ENCODE measurements at regions not wholly inside any gene's neighbourhood (a gene's known extent, or its start where the extent isn't known, plus 50 kb on each side); places are given as distances from the start of the nearest gene placed in this dataset.

DNA sequence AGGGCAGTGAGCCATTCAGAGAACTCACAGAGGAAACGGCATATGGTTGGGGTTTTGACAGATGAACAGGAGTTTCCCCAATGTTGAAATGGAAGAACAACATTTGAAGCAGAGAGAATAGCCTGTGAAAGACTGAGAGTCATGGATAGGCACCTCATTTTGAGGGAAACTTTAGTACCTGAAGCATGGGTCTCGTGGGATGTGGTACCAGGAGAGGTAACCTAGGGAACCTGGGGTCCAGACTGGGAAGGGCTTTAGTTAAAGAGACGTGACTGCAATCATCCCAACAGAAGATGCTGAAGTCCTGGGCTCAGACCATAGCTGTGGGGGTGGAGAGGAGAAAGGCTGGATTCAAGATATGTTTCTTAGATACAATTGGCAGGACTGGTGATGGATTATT, 137.8 kb upstream of the CCL2 start:
- Histone ChIP-seq H3K4me1 (ENCODE audit: control insufficient read depth in 2 of 2, insufficient read depth in 2 of 2, low read length in 2 of 2) (no peaks in the 10 kb centered on the region), H4K20me1 (ENCODE audit: control insufficient read depth, insufficient read depth, low read length, poor library complexity, severe bottlenecking) (no peaks in the 10 kb centered on the region), H3K9me3 (ENCODE audit: control extremely low read depth in 1 of 3, control insufficient read depth in 2 of 3, insufficient read depth in 1 of 3, low read length in 2 of 3) (no peaks in the 10 kb centered on the region), H3K9ac (ENCODE audit: low read length) (no peak overlapping the region), H3K79me2 (ENCODE audit: control insufficient read depth, insufficient read depth, low read length) (no peaks in the 10 kb centered on the region), H3K4me3 (ENCODE audit: control extremely low read depth in 1 of 5, extremely low read depth in 1 of 5, insufficient read depth in 1 of 5, low read depth in 2 of 5, low read length in 4 of 5) (no peak overlapping the region), H3K4me2 (replicated peaks; ENCODE audit: low read depth, low read length, poor library complexity, severe bottlenecking) (no peak overlapping the region), H3K27ac (ENCODE audit: low read length in 2 of 2) (no peak overlapping the region), H3K36me3 (replicated peaks in 1 of 2; ENCODE audit: control extremely low read depth in 1 of 2, control insufficient read depth in 1 of 2, extremely low read depth in 1 of 2, insufficient read depth in 2 of 2, low read length in 1 of 2) (no peaks in the 10 kb centered on the region), H2AFZ (ENCODE audit: insufficient read depth, low read depth, low read length, poor library complexity, severe bottlenecking) (no peak overlapping the region), H3K27me3 (replicated peaks in 1 of 4; ENCODE audit: control extremely low read depth in 1 of 4, control insufficient read depth in 3 of 4, insufficient read depth in 4 of 4, low read length in 3 of 4) (peaks cover 0 to 11% (median 5%) of the 10 kb centered on the region in 4 experiments)
- intact Hi-C loops (cut with micrococcal nuclease): no loop called here
- Mint-ChIP-seq H3K4me3 (no peak overlapping the region), H3K27ac (no peak overlapping the region), H3K9me3 (ENCODE audit: insufficient read depth) (no peaks in the 10 kb centered on the region), H3K27me3 (peaks cover 25% of the 10 kb centered on the region), H3K4me1 (no peaks in the 10 kb centered on the region)
- TF ChIP-seq, protein P1, sequence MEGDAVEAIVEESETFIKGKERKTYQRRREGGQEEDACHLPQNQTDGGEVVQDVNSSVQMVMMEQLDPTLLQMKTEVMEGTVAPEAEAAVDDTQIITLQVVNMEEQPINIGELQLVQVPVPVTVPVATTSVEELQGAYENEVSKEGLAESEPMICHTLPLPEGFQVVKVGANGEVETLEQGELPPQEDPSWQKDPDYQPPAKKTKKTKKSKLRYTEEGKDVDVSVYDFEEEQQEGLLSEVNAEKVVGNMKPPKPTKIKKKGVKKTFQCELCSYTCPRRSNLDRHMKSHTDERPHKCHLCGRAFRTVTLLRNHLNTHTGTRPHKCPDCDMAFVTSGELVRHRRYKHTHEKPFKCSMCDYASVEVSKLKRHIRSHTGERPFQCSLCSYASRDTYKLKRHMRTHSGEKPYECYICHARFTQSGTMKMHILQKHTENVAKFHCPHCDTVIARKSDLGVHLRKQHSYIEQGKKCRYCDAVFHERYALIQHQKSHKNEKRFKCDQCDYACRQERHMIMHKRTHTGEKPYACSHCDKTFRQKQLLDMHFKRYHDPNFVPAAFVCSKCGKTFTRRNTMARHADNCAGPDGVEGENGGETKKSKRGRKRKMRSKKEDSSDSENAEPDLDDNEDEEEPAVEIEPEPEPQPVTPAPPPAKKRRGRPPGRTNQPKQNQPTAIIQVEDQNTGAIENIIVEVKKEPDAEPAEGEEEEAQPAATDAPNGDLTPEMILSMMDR (IDR thresholded peaks at IDR 0.05): no peak
- TF ChIP-seq EZH2 (IDR thresholded peaks at IDR 0.05; ENCODE audit: borderline replicate concordance, insufficient read depth, low read depth, low read length, poor library complexity, severe bottlenecking): no peak
- WGBS (ENCODE audit: insufficient coverage): 75% methylated on average over 3 of the region's 3 CpGs
- POLR2A ChIA-PET: no interaction called here
- ATAC-seq (ENCODE audit: low read depth): no peak
- CTCF ChIA-PET: no interaction called here
- DNase-seq: no peak

DNA sequence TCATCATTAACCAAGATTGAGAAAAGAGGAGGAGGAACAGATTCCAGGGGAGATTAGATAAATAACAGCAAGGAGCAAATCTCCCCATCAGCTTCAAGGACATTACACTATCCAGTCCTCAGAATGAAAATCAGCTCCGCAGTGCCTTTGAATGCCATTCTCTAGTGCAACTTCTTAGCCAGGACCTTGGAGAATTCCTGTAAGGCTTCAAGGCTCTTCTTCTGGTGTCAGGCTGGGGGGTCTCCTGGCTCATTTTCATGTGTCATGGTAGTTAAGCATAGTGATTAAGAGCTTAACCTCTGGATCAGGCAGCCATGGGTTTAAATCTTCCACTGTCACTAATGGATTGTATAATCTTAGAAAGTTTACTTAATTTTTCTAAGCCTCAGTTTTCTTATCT, 137.3 kb upstream of the CCL2 start:
- H3K4me1 ChIP-seq (ENCODE audit: control insufficient read depth in 2 of 2, insufficient read depth in 2 of 2, low read length in 2 of 2): no peaks in the 10 kb centered on the region
- Mint-ChIP-seq H3K27ac (no peak overlapping the region), H3K4me3 (no peak overlapping the region), H3K9me3 (ENCODE audit: insufficient read depth) (no peaks in the 10 kb centered on the region), H3K27me3 (peaks cover 20% of the 10 kb centered on the region), H3K4me1 (no peaks in the 10 kb centered on the region)
- H3K4me2 ChIP-seq (replicated peaks; ENCODE audit: low read depth, low read length, poor library complexity, severe bottlenecking): no peak overlapping the region
- POLR2A ChIA-PET: no interaction called here
- 100% methylated on average over 1 of the region's 1 CpG for WGBS (ENCODE audit: insufficient coverage)
- peaks cover 0 to 6% (median 3%) of the 10 kb centered on the region in 4 experiments for H3K27me3 ChIP-seq (replicated peaks in 1 of 4; ENCODE audit: control extremely low read depth in 1 of 4, control insufficient read depth in 3 of 4, insufficient read depth in 4 of 4, low read length in 3 of 4)
- H4K20me1 ChIP-seq (ENCODE audit: control insufficient read depth, insufficient read depth, low read length, poor library complexity, severe bottlenecking): no peaks in the 10 kb centered on the region
- H3K9me3 ChIP-seq (ENCODE audit: control extremely low read depth in 1 of 3, control insufficient read depth in 2 of 3, insufficient read depth in 1 of 3, low read length in 2 of 3): no peaks in the 10 kb centered on the region
- DNase-seq: no peak
- no peak overlapping the region for H2AFZ ChIP-seq (ENCODE audit: insufficient read depth, low read depth, low read length, poor library complexity, severe bottlenecking)
- no peaks in the 10 kb centered on the region for H3K79me2 ChIP-seq (ENCODE audit: control insufficient read depth, insufficient read depth, low read length)
- no peaks in the 10 kb centered on the region for H3K36me3 ChIP-seq (replicated peaks in 1 of 2; ENCODE audit: control extremely low read depth in 1 of 2, control insufficient read depth in 1 of 2, extremely low read depth in 1 of 2, insufficient read depth in 2 of 2, low read length in 1 of 2)
- no peak for TF ChIP-seq EZH2 (IDR thresholded peaks at IDR 0.05; ENCODE audit: borderline replicate concordance, insufficient read depth, low read depth, low read length, poor library complexity, severe bottlenecking)
- TF ChIP-seq, protein P1 (IDR thresholded peaks at IDR 0.05): no peak
- H3K4me3 ChIP-seq (ENCODE audit: control extremely low read depth in 1 of 5, extremely low read depth in 1 of 5, insufficient read depth in 1 of 5, low read depth in 2 of 5, low read length in 4 of 5): no peak overlapping the region
- intact Hi-C loops (cut with micrococcal nuclease): no loop called here
- H3K27ac ChIP-seq (ENCODE audit: low read length in 2 of 2): no peak overlapping the region
- no peak overlapping the region for H3K9ac ChIP-seq (ENCODE audit: low read length)
- ATAC-seq (ENCODE audit: low read depth): no peak
- CTCF ChIA-PET: no interaction called here
